Spleen (tissue), 7 donors: ENCODE measurements at regions not wholly inside any gene's neighbourhood (a gene's known extent, or its start where the extent isn't known, plus 50 kb on each side); places are given as distances from the start of the nearest gene placed in this dataset.

Experiments used
- CTCF ChIP-seq, 11 experiments: fragments of 200-600 bp in 7 of 11; fragments of 450-650 bp in 4 of 11; sonication (generic) in 4 of 11; IDR thresholded peaks in 8 of 11; conservative IDR thresholded peaks in 3 of 11; 1 replicate in 7 of 11; 2 replicates in 4 of 11; pipeline versions ENCODE4 v1.4.0 to v1.8.0; 2016 to 2021; ENCODE audit warnings: antibody characterized with exemption in 11 of 11, inconsistent platforms in 4 of 11, mild to moderate bottlenecking in 1 of 11
- POLR2A ChIP-seq, 3 donors: fragments of 450-650 bp; IDR thresholded peaks; one replicate each; pipeline ENCODE4 v1.5.1; 2017; ENCODE audit warnings: antibody characterized with exemption in 3 of 3, mild to moderate bottlenecking in 1 of 3
- POLR2AphosphoS5 ChIP-seq, 3 donors: sonication (generic); formaldehyde crosslinking; IDR thresholded peaks; one replicate each; pipeline ENCODE4 v1.5.1; 2017; ENCODE audit warnings: antibody characterized with exemption in 3 of 3
- donor health status: DM: no; HTN: no; CAD: no; lungs with moderate emphysema.
- donor health status: DM: no; HTN: no; CAD: no.
- donor health status: DM: no; HTN: no; CAD: no.

- TF ChIP-seq CTCF (IDR thresholded peaks at IDR 0.05 in 8 of 11, conservative IDR thresholded peaks at IDR 0.05 in 3 of 11) (no peak), POLR2A (IDR thresholded peaks at IDR 0.05) (no peak), POLR2AphosphoS5 (IDR thresholded peaks at IDR 0.05) (no peak)
These were observed 1188.5 kb upstream of the PHF14 start for GRCh38 chr7:9785211-9785610.
